Upper lobe of left lung (tissue), 4 donors: ENCODE measurements at regions not wholly inside any gene's neighbourhood (a gene's known extent, or its start where the extent isn't known, plus 50 kb on each side); places are given as distances from the start of the nearest gene placed in this dataset.
"Not testable (repeated sequence)": the region's sequence is repeated elsewhere in the genome, so short reads cannot be mapped to it uniquely, and the experiment has no call there.

Experiments
- POLR2A ChIP-seq, 4 donors: fragments of 450-650 bp; IDR thresholded peaks; one replicate each; pipeline ENCODE4 v1.5.1; 2016 to 2017; ENCODE audit warnings: antibody characterized with exemption in 4 of 4, mild to moderate bottlenecking in 2 of 4
- POLR2AphosphoS5 ChIP-seq, 2 donors: sonication (generic); formaldehyde crosslinking; IDR thresholded peaks; one replicate each; pipeline ENCODE4 v1.5.1; 2017; ENCODE audit warnings: antibody characterized with exemption in 2 of 2
- TF ChIP-seq, protein P1 (sequence below), 6 experiments: fragments of 450-650 bp in 4 of 6; fragments of 200-600 bp in 2 of 6; sonication (generic) in 2 of 6; IDR thresholded peaks; one replicate each; pipeline ENCODE4 v1.5.1; 2016 to 2019; ENCODE audit warnings: antibody characterized with exemption in 6 of 6

DNA sequence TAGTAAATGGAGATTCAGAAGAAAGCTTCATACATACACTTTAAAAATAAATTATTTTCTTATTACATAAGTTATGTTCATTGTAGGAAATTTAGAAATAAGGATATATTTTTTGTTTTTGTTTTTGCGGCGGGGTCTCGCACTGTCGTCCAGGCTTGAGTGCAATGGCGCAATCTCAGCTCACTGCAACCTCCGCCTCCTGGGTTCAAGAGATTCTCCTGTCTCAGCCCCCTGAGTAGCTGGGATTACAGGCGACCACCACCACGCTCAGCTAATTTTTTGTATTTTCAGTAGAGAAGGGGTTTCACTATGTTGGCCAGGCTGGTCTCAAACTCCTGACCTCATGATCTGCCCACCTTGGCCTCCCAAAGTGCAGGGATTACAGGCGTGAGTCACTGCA is 71.7 kb upstream of the TSC22D2 start:
- TF ChIP-seq, protein P1, sequence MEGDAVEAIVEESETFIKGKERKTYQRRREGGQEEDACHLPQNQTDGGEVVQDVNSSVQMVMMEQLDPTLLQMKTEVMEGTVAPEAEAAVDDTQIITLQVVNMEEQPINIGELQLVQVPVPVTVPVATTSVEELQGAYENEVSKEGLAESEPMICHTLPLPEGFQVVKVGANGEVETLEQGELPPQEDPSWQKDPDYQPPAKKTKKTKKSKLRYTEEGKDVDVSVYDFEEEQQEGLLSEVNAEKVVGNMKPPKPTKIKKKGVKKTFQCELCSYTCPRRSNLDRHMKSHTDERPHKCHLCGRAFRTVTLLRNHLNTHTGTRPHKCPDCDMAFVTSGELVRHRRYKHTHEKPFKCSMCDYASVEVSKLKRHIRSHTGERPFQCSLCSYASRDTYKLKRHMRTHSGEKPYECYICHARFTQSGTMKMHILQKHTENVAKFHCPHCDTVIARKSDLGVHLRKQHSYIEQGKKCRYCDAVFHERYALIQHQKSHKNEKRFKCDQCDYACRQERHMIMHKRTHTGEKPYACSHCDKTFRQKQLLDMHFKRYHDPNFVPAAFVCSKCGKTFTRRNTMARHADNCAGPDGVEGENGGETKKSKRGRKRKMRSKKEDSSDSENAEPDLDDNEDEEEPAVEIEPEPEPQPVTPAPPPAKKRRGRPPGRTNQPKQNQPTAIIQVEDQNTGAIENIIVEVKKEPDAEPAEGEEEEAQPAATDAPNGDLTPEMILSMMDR (IDR thresholded peaks at IDR 0.05), result not testable (repeated sequence)
- TF ChIP-seq POLR2AphosphoS5, POLR2A (IDR thresholded peaks at IDR 0.05): not testable (repeated sequence)
